ENCODE measurements at regions not wholly inside any gene's neighbourhood (a gene's known extent, or its start where the extent isn't known, plus 50 kb on each side); places are given as distances from the start of the nearest gene placed in this dataset.

GRCh38 chr12:4056910-4057845 lies 184.0 kb upstream of the PARP11 start (continued):
- TF ChIP-seq, protein P1, sequence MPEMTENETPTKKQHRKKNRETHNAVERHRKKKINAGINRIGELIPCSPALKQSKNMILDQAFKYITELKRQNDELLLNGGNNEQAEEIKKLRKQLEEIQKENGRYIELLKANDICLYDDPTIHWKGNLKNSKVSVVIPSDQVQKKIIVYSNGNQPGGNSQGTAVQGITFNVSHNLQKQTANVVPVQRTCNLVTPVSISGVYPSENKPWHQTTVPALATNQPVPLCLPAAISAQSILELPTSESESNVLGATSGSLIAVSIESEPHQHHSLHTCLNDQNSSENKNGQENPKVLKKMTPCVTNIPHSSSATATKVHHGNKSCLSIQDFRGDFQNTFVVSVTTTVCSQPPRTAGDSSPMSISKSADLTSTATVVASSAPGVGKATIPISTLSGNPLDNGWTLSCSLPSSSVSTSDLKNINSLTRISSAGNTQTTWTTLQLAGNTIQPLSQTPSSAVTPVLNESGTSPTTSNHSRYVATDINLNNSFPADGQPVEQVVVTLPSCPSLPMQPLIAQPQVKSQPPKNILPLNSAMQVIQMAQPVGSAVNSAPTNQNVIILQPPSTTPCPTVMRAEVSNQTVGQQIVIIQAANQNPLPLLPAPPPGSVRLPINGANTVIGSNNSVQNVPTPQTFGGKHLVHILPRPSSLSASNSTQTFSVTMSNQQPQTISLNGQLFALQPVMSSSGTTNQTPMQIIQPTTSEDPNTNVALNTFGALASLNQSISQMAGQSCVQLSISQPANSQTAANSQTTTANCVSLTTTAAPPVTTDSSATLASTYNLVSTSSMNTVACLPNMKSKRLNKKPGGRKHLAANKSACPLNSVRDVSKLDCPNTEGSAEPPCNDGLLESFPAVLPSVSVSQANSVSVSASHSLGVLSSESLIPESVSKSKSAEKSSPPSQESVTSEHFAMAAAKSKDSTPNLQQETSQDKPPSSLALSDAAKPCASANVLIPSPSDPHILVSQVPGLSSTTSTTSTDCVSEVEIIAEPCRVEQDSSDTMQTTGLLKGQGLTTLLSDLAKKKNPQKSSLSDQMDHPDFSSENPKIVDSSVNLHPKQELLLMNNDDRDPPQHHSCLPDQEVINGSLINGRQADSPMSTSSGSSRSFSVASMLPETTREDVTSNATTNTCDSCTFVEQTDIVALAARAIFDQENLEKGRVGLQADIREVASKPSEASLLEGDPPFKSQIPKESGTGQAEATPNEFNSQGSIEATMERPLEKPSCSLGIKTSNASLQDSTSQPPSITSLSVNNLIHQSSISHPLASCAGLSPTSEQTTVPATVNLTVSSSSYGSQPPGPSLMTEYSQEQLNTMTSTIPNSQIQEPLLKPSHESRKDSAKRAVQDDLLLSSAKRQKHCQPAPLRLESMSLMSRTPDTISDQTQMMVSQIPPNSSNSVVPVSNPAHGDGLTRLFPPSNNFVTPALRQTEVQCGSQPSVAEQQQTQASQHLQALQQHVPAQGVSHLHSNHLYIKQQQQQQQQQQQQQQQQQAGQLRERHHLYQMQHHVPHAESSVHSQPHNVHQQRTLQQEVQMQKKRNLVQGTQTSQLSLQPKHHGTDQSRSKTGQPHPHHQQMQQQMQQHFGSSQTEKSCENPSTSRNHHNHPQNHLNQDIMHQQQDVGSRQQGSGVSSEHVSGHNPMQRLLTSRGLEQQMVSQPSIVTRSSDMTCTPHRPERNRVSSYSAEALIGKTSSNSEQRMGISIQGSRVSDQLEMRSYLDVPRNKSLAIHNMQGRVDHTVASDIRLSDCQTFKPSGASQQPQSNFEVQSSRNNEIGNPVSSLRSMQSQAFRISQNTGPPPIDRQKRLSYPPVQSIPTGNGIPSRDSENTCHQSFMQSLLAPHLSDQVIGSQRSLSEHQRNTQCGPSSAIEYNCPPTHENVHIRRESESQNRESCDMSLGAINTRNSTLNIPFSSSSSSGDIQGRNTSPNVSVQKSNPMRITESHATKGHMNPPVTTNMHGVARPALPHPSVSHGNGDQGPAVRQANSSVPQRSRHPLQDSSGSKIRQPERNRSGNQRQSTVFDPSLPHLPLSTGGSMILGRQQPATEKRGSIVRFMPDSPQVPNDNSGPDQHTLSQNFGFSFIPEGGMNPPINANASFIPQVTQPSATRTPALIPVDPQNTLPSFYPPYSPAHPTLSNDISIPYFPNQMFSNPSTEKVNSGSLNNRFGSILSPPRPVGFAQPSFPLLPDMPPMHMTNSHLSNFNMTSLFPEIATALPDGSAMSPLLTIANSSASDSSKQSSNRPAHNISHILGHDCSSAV (CRISPR knock-in tag; IDR thresholded peaks at IDR 0.05; ENCODE audit: borderline replicate concordance), result no peak
- TF ChIP-seq MTA3 (CRISPR knock-in tag; IDR thresholded peaks at IDR 0.05) (no peak), POGK (CRISPR knock-in tag; conservative IDR thresholded peaks at IDR 0.05) (peak; percentile 49; the same call in 1 of the 2 replicates), ZFP82 (CRISPR knock-in tag; IDR thresholded peaks at IDR 0.05; ENCODE audit: borderline replicate concordance) (no peak), ZNF430 (CRISPR knock-in tag; IDR thresholded peaks at IDR 0.05) (no peak), SIN3B (IDR thresholded peaks at IDR 0.05; ENCODE audit: low read length) (no peak), ZSCAN21 (CRISPR knock-in tag; IDR thresholded peaks at IDR 0.05; ENCODE audit: borderline replicate concordance) (0 out of 2 replicates have a peak, but pooled peaks have one; percentile 33), ZFP36L1 (CRISPR knock-in tag; IDR thresholded peaks at IDR 0.05) (no peak), ZNF331 (CRISPR knock-in tag; IDR thresholded peaks at IDR 0.05) (no peak), ATF7-NPFF (CRISPR knock-in tag; IDR thresholded peaks at IDR 0.05; ENCODE audit: low read depth) (no peak), NKX3-1 (CRISPR knock-in tag; IDR thresholded peaks at IDR 0.05) (no peak), NFE2L2 (IDR thresholded peaks at IDR 0.05; ENCODE audit: low read length) (no peak), SAP130 (CRISPR knock-in tag; IDR thresholded peaks at IDR 0.05; ENCODE audit: low read depth) (peak; percentile 76), PPARG (CRISPR knock-in tag; conservative IDR thresholded peaks at IDR 0.05) (0 out of 2 replicates have a peak, but pooled peaks have one; percentile 47), POGZ (CRISPR knock-in tag; IDR thresholded peaks at IDR 0.05) (0 out of 2 replicates have a peak, but pooled peaks have one; percentile 34), ZFP37 (CRISPR knock-in tag; IDR thresholded peaks at IDR 0.05; ENCODE audit: borderline replicate concordance) (no peak)
- TF ChIP-seq, protein P2, sequence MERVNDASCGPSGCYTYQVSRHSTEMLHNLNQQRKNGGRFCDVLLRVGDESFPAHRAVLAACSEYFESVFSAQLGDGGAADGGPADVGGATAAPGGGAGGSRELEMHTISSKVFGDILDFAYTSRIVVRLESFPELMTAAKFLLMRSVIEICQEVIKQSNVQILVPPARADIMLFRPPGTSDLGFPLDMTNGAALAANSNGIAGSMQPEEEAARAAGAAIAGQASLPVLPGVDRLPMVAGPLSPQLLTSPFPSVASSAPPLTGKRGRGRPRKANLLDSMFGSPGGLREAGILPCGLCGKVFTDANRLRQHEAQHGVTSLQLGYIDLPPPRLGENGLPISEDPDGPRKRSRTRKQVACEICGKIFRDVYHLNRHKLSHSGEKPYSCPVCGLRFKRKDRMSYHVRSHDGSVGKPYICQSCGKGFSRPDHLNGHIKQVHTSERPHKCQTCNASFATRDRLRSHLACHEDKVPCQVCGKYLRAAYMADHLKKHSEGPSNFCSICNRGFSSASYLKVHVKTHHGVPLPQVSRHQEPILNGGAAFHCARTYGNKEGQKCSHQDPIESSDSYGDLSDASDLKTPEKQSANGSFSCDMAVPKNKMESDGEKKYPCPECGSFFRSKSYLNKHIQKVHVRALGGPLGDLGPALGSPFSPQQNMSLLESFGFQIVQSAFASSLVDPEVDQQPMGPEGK (CRISPR knock-in tag; IDR thresholded peaks at IDR 0.05), result peak; percentile 63; the same call in 1 of the 2 replicates
